ELR (cell line): ENCODE measurements at regions not wholly inside any gene's neighbourhood (a gene's known extent, or its start where the extent isn't known, plus 50 kb on each side); places are given as distances from the start of the nearest gene placed in this dataset.
"Not testable (repeated sequence)": the region's sequence is repeated elsewhere in the genome, so short reads cannot be mapped to it uniquely, and the experiment has no call there.

Experiments used
- DNase-seq: peaks from one replicate; pipeline ENCODE4 v3.0.0-alpha.2; 2015; ENCODE audit warnings: low read depth

DNA sequence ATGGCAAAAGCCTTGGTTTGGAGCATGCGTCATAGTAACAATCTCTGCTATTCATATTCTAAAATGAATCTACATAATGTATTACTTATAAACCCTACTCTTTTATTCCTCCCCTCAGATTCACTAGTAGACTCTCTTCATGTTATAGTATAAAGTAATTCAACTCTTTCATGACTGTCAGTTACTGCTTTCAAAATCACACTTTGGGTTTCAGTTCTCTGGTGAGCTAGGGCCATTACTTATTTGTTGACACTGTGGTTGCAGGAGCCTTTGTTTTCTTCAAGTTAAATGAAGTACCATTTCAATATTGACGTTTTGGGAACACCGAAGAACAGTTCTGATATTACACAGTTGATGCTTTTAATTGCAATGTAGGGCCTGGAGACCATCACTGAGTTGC, 378.4 kb downstream of the DDX10 start:
- no peak for DNase-seq

DNA sequence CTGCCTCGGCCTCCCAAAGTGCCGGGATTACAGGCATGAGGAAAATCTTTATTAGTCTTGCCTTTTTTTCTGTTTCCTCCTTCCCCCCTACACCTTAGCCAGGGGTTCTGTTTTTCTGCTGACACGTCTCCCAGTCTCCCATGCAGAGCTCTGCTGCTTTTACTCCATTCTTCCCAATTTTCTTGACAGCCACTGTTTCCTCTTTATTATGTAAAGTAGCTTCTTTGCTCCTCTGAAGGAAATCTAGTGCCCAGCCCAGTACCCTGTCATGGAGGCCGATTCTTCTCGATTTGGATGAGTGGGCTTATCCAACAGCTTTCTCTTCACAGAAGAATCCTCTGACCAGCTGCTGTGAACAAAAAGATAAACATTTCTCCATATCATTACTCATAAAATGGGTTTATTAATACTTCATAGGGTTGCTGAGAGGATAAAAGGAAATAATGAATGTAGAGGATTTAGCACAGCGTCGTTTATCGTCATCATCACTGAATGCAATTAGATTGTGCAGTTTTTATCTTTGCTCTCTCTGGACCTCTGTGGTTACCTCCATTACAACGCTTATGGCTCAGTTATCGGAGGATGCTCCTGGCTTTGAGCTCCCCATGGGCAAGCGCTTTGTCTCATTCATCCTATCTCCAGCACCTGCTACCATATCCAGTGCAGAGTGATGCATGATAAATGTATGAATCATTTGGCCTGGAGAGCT, 375.6 kb upstream of the C11orf87 start:
- DNase-seq: no peak

DNA sequence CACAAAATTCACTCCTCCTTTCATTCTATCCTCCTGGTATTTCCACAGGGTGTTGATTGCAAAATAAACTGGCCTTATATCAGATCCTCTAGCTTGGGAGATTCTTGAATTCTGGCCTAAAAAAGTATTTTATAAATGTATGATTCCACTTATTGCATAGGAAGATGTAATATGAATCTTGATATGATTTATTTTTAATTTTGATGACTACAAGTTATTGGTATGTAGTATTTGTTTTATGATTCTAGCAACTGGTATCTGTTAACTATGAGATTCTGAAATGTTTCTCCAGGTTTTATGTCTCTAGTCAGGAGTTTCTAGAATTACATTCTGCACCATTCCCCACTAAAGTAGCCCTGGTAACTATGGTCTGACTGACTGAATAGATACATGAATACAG, 373.9 kb upstream of the C11orf87 start:
- DNase-seq: no peak

DNA sequence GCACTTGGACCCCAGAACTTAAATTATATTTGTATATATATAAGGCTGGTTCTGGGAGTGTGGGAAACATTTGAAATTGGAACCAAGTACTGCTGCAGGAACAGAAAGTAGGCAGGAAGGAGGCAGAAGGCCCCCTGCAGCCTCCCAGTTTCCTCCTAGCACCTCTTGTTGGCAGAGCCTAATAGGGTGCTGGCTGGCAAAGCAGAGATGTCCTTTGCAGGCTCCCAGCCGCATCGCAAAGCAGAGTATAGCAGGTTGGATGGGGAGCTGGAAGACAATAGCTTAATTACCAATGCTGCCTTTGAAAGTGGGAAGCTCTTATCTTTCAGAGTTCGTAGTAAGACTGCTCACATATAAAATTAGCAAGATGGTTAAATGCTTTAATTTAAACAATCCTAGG, 370.8 kb upstream of the C11orf87 start:
- DNase-seq: no peak

DNA sequence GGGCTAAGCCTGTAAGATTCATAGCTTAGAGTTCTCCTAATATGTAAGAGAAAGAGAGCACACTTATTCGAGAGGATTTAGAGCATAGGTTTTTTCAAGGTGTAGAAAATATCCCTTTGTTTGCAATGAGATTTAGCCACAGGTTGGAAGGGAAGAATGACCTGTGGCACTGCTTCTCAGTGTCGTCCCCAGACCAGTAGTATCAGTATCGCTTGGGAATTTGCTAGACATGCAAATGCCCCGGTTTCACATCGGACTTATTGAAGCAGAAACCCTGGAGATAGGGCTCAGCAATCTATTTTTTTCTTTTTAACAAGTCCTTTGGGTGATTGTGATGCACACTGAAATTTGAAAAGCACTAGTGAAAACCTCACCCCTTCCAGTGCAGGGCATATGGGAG, 362.6 kb upstream of the C11orf87 start:
- no peak for DNase-seq

DNA sequence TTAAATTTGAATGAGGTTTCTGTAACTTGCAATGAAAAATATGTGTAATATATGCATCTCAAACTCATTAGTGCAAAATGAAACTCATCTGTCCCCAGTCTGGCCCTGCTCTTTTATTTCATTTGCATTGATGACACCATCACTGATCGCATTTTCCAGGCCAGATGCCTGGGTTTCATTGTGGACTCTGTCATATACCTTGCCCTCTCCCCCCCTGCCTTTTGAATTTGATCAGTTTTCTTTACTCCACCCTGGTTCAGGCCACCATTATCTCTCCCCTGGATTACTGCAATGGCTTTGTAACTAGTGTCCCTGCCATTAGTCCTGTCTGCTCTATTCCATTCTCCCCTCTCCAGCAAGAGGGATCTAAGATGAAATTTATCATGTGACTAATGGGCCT, 360.6 kb upstream of the C11orf87 start:
- DNase-seq: no peak

DNA sequence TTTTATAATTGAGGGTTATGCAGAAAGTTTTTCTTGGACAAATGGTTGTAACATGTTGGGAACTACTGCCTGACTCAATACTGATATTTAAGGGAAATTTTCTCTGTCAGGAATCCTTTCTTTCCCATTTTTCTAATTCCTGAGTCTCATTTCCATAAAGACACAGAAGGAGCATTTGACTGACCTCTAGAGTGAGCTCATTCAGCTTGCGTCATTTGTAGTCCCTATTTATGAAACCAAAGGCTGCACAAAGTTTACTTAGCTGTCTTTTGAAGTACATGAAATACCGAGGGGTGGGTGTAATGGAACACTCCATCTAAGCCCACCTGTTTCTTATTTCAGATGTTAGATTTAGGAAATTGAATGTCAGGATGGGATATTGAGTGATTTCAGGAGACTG, 359.5 kb upstream of the C11orf87 start:
- no peak for DNase-seq

DNA sequence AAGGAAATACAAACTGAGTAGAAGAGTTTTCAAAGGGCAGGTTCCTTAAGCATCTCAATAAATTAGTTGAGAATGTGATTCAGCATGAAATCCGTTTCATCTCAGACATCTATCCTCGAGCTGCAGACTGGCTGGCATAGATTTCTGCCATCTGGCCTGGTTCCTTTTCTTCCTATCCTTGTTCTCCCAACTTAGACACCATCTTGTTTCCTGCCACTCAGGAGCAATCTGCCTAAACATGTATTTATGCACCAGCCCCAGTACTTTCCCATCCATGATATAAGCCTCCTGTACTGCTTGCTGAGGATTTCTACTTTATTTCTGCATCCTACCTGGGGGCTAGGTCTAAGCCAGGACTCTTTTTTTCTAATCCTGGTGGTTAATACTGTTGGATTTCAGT, 359.1 kb upstream of the C11orf87 start:
- no peak for DNase-seq

DNA sequence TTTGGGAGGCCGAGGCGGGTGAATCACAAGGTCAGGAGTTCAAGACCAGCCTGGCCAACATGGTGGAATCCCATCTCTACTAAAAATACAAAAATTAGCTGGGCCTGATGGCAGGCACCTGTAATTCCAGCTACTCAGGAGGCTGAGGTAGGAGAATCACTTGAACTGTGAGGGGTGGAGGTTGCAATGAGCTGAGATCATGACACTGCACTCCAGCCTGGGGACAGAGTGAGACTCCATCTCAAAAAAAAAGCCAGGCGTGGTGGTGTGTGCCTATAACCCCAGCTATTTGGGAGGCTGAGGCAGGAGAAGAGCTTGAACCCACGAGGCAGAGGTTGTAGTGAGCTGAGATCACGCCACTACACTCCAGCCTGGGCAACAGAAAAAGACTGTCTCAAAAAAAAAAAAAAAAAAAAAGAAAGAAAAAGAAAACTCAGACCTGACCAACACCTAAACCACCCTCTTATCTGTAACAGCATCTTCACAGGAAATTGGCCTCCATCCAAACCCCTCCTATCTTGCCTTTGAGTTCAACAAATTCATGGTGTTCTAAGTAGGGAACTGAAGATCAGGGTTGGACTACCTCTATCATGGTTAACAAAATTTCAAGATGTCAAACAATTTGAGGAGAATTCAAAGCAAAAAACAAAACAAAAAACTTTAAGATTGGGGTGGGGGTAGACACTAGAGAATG, 357.2 kb upstream of the C11orf87 start:
- not testable (repeated sequence) for DNase-seq

DNA sequence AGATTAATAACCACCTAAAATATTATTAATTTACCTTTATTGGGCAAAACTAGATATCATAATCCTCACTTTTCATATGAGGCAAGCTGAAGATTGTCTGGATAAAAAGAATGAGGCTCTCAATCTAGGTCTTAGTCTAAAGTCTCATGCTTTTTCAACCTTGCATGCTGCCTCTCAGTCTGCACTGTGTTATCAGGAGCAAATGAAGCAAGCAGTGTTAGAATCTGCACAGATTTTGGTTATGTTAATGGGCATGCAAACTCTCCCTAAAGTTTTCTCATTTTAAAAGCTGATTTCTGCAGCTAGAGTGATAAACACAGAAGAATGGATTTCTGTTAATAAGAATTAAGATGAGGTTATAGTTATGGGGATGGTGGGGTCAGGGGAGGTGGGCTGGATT, 350.7 kb upstream of the C11orf87 start:
- DNase-seq: no peak

DNA sequence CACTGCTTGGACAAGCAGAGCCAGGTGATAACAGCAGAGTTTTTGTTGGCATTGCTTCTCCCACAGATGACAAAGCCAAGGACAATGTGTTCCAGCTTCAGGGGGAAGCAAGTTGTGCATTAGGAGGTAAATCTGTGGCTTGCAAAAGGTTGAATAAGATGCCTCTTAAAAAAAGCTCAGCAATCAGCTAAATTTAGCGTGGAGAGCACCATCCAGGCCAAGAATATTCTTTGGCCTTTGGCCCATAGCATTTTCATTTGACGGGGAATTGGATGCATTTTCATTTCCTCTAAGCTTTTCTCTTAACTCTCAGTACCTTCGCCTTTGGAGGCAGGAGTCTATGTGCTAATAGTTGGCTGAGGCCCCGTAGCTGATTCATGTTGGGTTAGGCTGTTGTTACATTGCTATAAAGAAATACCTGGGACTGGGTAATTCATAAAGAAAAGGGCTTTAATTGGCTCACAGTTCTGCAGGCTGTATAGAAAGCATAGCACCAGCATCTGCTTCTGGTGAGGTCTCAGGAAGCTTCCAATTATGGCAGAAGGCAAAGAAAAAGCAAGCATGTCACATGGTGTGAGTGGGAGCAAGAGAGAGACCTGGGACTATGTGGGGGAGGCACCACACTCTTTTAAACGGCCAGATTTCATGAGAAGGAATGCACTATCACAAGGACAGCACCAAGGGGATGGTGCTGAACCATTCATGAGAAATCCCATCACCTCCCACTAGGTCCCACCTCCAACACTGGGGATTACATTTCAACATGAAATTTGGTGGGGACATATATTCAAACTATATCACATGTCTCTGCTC, 350.1 kb upstream of the C11orf87 start:
- no peak for DNase-seq

DNA sequence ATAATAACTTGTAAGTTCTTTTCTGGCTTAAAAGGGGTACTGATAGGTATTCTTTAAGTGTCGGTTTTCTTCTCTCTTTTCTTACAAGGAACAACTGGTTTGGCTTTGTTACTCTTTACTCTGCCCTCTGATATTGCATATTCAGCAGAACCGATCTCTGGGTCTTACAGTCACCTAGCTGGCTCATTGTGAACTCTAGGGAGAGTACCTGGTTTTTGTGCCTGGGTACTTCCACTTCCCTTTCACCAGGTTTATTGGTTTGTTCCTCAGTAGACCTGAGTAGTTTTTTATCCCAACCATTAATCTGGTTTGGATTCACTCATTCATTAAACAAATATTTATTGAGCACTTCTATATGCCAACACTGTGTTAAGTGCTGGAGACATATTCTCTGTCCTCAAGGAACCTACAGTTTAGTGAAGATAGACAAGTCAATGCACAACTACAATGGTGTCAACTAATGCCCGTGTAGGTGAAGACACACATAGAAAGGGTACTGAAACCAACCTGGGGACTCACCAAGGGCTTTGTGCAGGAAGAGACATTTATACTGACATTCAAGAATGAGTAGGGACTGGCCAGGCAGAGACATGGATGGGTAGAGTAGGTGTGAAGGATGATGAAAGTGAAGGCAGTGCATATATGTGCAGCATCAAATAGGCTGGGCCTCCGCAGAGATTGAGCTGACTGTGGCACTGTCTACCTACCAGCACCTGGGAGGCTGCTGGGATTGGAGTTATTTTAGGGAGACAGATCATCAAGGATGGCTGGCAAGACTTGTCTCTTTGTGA, 348.8 kb upstream of the C11orf87 start:
- DNase-seq: no peak

DNA sequence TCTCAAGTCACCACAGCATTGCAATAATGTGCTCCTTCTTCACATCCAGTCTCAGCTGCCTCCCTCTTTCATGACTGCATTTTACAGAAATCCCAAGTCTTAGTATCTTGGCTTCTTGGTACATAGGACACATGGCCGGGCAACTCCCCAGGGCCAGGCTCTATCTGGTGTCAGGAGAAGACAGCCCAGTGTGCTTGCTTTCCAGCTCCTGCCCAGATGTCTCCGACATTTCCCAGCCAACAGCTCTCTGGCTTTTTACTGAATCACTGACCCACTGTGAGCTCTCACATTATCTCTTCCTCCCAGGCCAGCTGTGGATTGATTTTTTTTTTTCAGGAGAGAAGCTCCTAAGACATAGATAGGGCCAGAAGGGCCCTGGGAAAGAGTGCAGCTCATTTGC, 346.0 kb upstream of the C11orf87 start:
- DNase-seq: no peak

DNA sequence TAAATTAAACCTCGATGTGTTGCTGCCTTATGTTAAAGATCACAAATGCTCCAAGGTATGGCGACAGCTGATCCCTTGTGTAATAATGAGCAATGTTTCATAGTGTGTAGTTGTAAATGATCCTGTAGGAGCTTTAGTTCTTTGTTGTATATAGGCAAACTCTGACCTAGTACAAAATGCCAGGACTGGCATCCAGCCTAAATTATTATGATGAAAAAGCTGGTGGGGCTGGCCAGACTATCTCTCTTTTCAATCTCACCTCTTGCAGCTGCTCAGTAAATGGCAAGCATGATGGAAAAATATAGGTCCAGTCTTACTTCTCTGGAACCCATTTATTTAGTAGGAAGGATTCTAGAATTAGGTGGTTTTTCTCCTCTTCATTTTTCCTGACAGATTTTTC, 345.1 kb upstream of the C11orf87 start:
- DNase-seq: no peak

DNA sequence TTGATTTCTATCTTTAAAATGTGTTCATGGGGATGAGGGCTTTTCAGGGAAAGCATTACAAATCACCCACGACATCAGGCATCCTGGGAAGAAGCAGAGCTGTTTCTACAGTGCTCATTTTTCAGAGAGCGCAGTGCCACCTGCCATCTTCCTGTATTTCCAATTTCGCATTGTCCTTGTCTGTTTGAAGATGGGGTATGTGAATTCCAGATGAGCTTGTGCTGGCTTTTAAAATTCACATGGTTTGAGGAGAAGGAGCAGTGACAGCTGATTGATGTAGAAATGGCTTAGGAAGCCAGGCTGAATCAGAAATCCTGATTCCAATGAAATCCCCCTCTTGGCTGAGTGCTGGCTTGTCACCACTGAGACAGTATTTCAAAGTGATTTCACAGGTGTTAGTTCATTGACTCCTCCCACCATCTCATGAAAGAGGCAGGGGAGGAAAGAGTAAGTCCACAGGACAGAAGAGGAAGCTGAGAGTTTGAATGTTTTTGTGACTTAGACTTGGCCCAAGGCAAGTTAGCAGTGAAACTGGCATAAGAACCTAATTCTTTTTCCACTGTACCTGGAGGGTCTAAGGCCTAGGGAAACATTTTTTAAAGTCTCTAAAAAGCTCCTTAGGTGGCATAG, 344.6 kb upstream of the C11orf87 start:
- DNase-seq: no peak

DNA sequence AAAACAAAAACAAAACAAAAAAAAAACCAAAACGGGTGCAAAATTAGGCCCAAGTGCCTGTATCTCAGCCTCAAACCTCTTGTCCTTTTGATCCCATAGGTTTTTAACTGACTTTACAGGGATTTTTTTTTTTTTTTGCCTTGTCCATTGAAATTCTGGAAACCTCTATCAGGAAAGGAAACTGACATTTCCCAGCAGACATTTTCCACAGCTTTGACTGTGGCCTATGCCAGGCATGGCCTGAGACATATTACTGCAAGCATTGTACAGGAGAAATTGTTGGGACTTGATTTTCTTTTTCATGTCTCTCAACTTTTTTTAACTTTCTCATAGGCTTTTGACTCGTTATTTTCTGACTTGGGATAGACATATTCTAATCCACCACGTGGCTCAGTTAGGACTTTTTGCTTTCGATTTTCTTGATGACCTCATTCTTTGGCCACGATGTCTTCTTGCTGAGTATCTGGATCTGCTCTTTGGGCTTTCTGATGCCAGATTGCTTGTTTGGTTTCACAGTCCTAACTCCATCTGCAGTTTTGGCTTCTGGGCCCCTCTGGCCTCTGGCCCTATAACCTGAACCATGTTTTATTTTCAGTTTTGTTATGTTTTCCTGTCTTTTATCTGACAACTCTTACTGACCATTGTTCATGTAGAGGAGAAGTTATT, 336.1 kb upstream of the C11orf87 start:
- no peak for DNase-seq

DNA sequence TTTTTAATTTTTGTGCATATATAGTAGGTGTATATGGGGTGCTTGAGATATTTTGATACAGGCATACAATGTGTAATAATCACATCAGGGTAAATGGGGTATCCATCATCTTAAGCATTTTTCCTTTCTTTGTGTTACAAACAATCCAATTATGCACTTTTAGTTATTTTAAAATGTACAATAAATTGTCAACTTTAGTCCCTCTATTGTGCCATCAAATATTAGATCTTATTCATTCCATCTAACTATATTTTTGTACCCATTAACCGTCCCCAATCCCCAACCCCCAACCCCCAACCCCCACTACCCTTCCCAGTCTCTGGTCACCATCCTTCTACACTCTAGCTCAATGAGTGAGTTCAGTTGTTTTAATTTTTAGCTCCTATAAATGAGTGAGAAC, 335.1 kb upstream of the C11orf87 start:
- DNase-seq: no peak

DNA sequence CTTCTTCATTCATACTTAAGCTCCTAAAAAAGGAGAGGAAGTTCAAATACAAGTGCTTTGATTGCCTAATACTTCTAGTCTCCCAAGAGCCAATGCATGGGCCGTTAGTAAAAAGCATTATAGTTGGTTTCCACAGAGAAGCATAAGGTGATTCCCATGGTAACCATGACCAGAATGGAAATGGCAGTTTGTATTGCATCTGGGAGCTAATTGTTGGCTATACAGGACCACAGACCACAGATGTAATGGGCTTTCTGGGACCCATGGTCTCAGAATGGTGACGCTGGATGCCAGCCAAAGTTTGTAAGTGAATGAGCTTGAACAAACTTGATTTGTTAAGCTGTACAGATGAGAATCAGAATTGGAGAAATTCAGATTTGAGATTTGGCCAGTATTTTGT, 333.9 kb upstream of the C11orf87 start:
- DNase-seq: no peak

DNA sequence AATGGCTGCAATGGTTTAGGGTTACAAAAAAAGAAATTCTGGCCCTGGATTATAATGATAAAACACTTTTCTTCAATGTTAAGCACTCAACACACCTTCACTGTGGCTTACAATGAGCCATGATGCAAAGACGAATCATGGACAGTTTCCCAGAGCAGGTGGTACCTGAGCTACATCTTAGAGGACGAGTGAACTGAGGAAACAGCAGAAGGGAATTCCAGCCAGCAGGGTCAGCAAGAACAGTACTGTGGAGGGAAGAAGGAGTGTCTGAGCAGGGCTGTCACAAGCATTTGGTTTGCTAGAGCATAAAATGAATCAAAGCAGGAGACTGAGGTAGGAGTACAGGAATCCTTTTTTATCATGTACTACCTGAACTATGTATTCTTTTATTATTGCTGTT, 332.8 kb upstream of the C11orf87 start:
- no peak for DNase-seq

DNA sequence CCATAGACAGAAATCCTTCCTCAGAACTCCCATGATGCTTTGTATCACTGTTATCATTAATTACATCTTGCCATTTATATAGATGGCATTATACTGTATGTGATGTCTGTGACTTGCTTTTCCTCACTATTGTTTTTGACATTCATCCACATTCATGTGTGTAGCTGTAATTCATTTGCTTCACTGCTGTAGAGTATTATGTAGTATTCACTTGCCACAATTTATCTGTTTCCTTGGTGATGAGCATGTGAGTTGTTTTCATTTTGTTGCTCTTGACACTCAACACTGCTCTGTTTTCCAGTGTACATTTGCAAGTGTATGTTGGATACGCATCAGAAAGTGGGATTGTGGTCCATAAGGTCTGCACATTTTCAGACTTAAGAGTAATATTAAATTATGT, 328.6 kb upstream of the C11orf87 start:
- no peak for DNase-seq

DNA sequence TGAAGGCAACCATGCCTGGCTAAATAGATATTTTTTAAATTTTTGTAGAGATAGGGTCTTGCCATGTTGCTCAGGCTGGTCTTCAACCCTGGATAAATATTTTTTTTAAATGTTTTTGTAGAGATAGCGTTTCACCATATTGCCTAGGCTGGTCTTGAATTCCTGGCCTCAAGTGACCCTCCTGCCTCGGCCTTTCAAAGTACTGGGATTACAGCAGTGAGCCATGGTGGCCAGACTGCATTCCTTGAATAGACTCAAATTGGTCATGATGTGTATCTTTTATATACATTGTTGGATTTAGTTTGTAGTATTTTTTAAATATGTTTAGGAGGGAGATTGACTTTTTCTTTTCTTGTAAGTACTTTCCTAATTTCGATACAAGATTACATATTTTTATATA, 325.7 kb upstream of the C11orf87 start:
- no peak for DNase-seq
